Tibial nerve (tissue), 4 donors: ENCODE measurements at regions not wholly inside any gene's neighbourhood (a gene's known extent, or its start where the extent isn't known, plus 50 kb on each side); places are given as distances from the start of the nearest gene placed in this dataset.

Experiments used
- CTCF ChIP-seq, 5 experiments: fragments of 200-600 bp in 3 of 5; fragments of 450-650 bp in 2 of 5; sonication (generic) in 3 of 5; IDR thresholded peaks; one replicate each; pipeline ENCODE4 v1.5.1; 2016 to 2019; ENCODE audit warnings: antibody characterized with exemption in 5 of 5, mild to moderate bottlenecking in 3 of 5, moderate library complexity in 2 of 5
- EP300 ChIP-seq, 2 donors: sonication (generic); formaldehyde crosslinking; IDR thresholded peaks; one replicate each; pipeline ENCODE4 v1.6.1; 2017; ENCODE audit warnings: antibody characterized with exemption in 2 of 2, mild to moderate bottlenecking in 1 of 2

GRCh38 chr7:111663771-111664170 is 101.5 kb upstream of the IMMP2L start:
- TF ChIP-seq CTCF (IDR thresholded peaks at IDR 0.05) (no peak), EP300 (IDR thresholded peaks at IDR 0.05) (no peak)
